Peyer's patch (tissue), 4 donors: ENCODE measurements at regions not wholly inside any gene's neighbourhood (a gene's known extent, or its start where the extent isn't known, plus 50 kb on each side); places are given as distances from the start of the nearest gene placed in this dataset.

Experiments used
- POLR2A ChIP-seq, 2 donors: fragments of 450-650 bp; IDR thresholded peaks; one replicate each; pipeline ENCODE4 v1.5.1; 2017; ENCODE audit warnings: antibody characterized with exemption in 2 of 2, mild to moderate bottlenecking in 2 of 2, moderate library complexity in 2 of 2
- TF ChIP-seq, protein P1 (sequence below), 6 experiments: fragments of 450-650 bp in 4 of 6; fragments of 200-600 bp in 2 of 6; sonication (generic) in 1 of 6; IDR thresholded peaks; one replicate each; pipeline ENCODE4 v1.5.1; 2017 to 2019; ENCODE audit warnings: antibody characterized with exemption in 6 of 6, mild to moderate bottlenecking in 3 of 6, moderate library complexity in 1 of 6

DNA sequence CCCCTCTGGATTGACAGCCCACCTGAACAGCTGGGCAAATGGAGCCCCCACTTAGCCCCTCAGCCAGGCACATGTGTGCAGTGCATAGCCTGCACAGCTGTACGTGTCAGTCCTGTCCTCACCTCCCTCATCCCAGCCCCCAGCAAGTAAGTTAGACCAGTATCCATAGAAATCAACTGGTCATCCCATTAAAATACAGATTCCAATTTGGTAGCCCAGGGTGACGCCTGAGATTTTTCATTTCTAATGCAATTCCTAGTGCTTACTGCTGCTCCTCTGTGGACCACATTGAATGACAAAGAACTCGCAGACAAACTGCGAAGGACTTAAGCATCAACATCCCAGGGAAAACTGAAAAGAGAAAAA lies 99.0 kb upstream of the GJB5 start:
- TF ChIP-seq, protein P1, sequence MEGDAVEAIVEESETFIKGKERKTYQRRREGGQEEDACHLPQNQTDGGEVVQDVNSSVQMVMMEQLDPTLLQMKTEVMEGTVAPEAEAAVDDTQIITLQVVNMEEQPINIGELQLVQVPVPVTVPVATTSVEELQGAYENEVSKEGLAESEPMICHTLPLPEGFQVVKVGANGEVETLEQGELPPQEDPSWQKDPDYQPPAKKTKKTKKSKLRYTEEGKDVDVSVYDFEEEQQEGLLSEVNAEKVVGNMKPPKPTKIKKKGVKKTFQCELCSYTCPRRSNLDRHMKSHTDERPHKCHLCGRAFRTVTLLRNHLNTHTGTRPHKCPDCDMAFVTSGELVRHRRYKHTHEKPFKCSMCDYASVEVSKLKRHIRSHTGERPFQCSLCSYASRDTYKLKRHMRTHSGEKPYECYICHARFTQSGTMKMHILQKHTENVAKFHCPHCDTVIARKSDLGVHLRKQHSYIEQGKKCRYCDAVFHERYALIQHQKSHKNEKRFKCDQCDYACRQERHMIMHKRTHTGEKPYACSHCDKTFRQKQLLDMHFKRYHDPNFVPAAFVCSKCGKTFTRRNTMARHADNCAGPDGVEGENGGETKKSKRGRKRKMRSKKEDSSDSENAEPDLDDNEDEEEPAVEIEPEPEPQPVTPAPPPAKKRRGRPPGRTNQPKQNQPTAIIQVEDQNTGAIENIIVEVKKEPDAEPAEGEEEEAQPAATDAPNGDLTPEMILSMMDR (IDR thresholded peaks at IDR 0.05): no peak
- no peak for TF ChIP-seq POLR2A (IDR thresholded peaks at IDR 0.05)
